NCI-H774 (cell line): ENCODE measurements at regions not wholly inside any gene's neighbourhood (a gene's known extent, or its start where the extent isn't known, plus 50 kb on each side); places are given as distances from the start of the nearest gene placed in this dataset.
"Not testable (repeated sequence)": the region's sequence is repeated elsewhere in the genome, so short reads cannot be mapped to it uniquely, and the experiment has no call there.

Experiments
- DNase-seq: peaks from one replicate; lab custom pipeline; 2025; lab: John Stamatoyannopoulos, UW

DNA sequence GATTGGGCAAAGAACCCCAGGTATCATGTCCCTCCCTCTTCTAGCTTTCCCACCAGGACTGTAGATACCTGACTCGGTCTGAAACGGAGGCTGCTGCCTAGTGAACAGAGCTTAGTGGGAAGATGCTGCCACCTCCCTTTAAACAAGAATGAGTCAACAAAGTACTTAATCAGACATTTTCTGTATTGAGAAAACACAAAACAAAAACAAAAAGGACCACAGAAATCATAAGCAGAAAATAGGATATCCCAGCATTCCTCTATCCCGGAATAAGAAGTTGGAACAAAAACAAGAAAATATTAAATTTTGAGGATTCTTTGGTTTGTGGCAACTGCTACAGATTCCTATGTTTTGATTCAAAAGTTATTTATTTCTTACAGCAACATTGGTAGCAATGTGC is 51.7 kb upstream of the COL8A1 start:
- DNase-seq: no peak

- no peak for DNase-seq
Measured at GRCh38 chr3:99579965-99580364, 58.4 kb upstream of the COL8A1 start.

DNA sequence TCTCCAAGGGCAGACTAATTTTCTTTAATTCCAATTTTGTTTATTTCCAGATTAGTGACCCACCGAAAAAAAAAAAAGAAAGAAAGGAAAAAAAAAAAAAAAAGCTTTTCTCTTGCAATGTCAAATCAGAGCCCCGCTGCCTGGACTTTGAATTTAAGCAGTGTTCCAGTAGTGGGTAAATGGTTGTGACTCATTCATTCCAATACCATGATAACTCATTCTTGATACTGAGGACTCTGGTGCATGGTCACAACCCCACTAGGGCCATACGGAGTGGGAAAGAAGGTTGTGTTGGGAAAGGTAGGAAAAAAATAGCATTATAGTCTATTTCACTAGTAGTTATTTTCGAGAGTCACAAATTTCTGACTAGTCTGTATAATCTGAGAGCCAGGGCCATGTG is 59.1 kb upstream of the COL8A1 start:
- no peak for DNase-seq

DNA sequence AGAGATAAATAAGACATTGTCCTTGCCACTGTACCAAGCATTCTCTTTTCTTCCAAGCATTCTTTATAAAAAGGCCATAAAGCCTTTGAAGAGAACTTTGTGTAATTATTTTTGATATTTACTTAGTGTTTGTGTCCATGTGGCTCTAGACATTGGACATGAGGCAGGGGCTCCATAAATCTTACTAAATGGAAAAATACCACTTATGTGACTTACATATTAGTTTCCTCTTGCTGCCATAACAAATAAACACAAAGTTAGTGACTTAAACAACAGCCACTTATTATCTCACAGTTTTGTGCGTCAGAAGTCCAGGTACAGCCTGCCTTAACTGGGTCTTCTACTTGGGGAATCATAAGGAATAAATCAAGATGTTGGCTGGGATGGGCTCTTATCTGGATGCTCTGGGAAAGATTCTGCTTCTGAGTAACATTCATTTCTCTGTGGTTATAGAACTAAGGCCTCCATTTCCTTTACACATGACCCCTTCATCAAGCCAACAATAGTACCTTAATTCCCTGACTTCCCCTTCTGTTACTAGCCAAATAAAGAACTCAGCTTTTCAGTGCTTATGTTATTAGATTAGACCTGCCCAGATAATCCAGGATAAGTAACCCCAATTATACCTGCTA is 59.9 kb upstream of the COL8A1 start:
- no peak for DNase-seq

GRCh38 chr3:99576904-99577559 is 61.4 kb upstream of the COL8A1 start:
- no peak for DNase-seq

DNA sequence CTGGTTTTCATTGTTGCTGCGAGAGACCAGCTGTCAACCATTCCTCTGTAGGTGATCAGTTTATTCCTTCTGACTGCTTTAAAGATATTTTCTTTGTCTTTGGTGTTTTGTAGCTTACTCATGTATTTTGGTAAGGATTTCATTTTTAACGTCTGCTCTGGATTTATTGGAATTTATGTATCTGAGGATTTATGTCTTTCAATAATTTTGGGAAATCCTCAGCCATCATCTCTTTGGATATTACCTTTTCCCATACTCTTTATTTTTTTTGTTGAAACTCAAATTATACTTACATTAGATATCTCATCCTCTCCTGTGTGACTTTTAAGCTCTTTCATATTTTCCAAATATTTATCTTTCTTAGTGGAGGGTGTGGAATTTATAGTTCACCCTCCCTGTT is 62.7 kb upstream of the COL8A1 start:
- no peak for DNase-seq

DNA sequence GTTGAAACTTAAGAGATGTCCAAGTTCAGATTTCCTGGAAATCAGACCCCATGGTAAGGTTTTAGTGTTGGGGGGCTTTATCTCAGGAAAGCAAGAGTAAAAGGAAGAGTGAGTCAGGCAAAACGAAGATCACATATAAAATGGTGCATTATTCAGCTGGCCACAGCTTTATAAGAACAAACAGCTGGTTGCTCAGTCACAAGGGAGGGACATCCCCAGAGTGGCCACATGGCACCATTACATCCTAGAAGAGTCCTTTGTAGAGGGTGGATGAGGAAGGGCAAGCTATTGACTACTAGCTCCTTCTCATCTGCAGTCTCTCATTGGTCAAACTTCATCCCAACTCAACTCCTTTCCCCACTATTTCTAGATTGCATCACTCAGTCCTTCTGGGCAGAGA is 68.3 kb upstream of the COL8A1 start:
- DNase-seq: no peak

DNA sequence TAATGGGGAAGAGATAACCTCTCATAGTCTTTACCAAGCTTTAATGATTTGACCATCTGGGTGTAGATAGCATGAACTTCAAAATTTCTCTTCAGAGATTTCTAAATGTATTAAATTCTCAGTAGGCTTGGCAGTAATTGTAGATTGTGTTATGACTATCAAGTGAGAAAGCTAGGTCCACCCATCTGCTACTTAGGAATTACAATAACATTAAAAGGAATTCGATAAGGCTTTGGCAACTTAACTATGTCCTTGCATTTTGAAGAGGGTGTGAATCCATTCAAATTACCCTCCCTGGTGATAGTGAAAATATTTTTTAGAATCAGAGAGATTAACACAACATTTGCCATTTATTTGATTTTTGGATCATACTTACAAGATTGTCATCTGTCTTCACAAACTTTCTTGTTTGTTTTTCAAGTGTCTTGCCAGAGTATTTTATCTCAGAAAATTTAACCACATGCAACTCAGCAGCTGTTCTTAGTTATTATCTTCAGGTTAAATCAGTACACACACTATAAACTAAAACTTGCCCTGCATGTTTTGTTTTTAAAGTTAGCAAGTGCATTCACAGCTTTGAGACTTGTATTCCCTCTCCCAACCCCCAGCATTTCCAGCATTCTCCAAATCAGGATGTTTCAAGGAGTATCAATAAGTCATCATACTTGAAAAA is 69.6 kb upstream of the COL8A1 start:
- no peak for DNase-seq

- DNase-seq: no peak
Measured at GRCh38 chr3:99565331-99565730, 73.1 kb upstream of the COL8A1 start.

- no peak for DNase-seq
Measured at GRCh38 chr3:99562990-99563607, 75.3 kb upstream of the COL8A1 start.

GRCh38 chr3:99562138-99562537 is 76.3 kb upstream of the COL8A1 start:
- DNase-seq: no peak

DNA sequence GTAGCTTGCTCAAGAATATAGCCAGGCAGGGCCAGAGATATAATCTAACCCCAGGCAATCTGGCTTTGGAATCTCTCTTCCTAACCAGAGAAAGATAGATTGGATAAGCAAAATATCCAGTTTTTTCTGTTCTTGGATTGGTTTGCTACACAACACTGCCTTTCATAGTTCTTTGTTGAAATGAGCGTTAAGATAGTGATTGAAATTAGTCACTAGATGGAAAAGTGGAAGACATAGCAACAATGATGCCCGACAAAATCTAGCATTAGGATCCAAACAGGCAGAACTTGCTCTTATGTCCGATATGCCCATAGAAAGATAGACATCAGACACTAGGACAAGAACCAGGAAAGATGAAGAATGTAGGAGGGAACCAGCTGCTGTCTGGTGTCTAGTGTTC is 77.3 kb upstream of the COL8A1 start:
- no peak for DNase-seq

DNA sequence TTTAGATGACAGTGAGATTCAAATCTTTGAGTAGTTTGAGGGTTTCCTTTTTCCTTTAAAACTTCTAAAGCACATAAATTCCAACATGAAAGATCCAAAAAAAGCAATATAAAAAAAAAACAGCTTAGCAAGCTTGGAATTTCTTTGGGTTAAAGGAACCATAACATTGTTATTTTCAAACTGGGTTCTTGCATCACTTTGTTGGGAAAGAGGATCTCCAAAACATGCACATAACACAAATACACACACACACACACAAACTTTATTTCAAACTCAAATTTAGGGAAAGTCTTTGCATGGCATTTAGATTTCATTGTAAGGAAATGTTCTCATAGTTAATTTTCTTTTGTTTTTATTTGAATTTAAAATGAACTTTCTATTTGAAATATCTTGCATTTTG is 79.2 kb upstream of the COL8A1 start:
- DNase-seq: no peak

DNA sequence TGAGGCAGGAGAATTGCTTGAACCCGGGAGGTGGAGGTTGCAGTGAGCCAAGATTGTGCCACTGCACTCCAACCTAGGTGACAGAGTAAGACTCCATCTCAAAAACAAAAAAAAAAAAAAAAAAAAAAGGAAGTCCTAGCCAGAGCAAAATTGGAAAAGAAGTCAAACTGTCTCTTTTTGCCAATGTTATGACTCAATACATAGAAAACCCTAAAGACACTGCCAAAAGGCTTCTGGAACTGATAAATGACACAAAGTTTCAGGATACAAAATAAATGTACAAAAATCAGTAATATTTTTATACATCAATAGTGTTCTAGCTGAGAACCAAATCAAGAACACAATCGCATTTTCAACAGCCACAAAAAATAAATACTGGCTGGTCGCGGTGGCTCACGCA is 82.5 kb upstream of the COL8A1 start:
- DNase-seq: not testable (repeated sequence)

DNA sequence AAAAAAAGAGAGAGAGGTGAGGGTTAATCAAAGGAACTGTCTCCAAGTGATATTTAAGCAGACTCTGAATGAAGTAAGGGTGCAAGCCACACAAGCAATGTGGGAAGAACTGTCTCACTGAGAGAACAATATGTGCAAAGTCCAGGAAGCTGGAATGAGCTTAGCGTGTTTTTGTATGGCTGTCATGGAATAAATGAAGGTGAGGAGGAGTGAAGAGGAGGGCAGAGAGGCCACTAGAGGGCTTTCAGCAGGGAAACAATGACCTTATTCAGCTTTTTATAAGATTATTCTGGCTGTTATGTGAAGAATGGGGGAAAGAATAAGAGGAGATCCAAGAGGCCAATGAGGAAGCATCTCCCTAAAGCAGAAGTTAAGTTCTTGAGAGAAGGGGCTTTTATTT is 86.9 kb upstream of the COL8A1 start:
- DNase-seq: no peak

DNA sequence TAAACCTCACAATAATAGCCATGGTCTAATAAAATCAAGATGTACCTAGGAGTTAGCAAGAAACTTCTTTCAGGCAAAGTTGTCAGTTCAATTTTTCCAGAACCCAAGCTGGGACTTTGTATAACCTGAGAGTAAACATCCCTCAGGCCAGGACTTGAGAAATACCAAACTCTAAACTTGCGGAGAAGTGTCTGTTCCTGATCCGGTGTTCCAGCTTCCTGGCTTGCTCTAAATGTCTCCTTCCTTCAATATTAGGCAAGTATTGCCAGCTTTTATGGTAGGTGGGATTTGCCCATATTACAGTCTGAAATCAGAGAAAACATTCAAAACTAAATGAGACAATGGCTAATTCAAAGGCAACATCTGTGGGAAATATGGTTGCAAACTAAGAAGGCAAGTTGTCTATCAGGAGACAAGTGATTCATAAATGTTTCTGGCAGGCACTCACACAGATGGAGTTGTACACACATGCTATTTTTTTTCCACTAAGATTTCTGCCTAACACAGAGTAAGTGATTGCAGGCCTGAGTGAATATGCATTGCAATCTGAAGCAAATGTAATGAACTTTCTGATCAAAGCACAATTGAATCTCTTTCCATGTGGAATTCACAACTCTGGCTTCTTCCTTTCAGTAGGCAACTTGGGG is 88.3 kb upstream of the COL8A1 start:
- no peak for DNase-seq

GRCh38 chr3:99549220-99549619 is 89.2 kb upstream of the COL8A1 start:
- no peak for DNase-seq

DNA sequence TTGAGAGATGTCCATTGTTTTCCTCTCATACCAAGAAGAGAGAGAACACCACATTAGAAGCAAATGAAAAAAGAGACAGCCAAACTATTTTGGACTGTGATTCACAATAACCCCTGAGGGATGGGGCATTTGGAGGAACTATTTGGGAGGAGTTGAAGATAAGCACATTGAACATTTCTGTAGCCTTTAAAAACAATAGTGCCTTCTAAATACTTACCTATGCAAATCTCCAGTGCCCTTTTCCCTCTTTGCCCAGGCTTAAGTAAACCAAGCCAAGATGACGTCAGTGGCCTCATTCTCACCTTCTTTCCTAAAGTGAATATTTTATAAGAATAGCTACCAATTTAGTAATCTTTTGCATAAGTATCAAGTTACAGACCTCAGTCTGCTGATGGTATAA is 89.7 kb upstream of the COL8A1 start:
- DNase-seq: no peak

- DNase-seq: no peak
Measured at GRCh38 chr3:99545941-99546580, 92.3 kb upstream of the COL8A1 start.

DNA sequence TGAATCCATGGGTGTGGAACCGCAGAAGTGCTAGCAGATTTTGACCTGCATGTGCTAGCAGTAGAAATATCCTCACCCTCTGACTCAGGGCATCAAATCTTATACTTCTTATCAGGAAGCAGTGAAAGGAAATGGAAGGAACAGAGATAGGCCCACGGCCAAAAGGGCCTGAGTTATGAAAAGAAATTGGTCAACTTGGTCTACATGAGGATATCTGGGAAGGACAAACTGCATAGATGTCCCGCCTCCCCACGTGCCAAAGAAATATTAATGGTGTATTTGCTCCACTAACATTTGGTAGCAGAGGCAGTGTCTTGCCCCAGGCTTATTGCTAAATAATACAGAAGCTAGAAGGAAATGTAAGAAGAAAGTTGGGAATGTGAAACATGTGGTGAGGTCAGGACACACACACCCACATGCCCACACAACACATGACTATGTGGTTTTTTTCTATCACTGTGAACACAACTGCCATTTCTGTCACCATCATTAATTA is 93.6 kb upstream of the COL8A1 start:
- no peak for DNase-seq

- DNase-seq: no peak
Measured at GRCh38 chr3:99543796-99544195, 94.6 kb upstream of the COL8A1 start.
